Activated gamma-delta T cell (primary cell): ENCODE measurements at regions not wholly inside any gene's neighbourhood (a gene's known extent, or its start where the extent isn't known, plus 50 kb on each side); places are given as distances from the start of the nearest gene placed in this dataset.

Source experiments
- DNase-seq: peaks from one replicate; lab custom pipeline; 2025; lab: John Stamatoyannopoulos, UW

- no peak for DNase-seq
Observed at GRCh38 chr4:57607566-57608180, 497.5 kb upstream of the IGFBP7 start.

- no peak for DNase-seq
Observed at GRCh38 chr4:57605376-57605775, 495.2 kb upstream of the IGFBP7 start.

GRCh38 chr4:57602141-57602540 lies 492.0 kb upstream of the IGFBP7 start:
- DNase-seq: no peak

GRCh38 chr4:57591073-57591472 lies 480.9 kb upstream of the IGFBP7 start:
- no peak for DNase-seq

GRCh38 chr4:57588557-57588956 lies 478.4 kb upstream of the IGFBP7 start:
- no peak for DNase-seq

- DNase-seq: no peak
Observed at GRCh38 chr4:57580710-57581599, 470.8 kb upstream of the IGFBP7 start.

GRCh38 chr4:57575426-57575825 lies 465.2 kb upstream of the IGFBP7 start:
- no peak for DNase-seq

- DNase-seq: no peak
Observed at GRCh38 chr4:57554556-57555092, 444.4 kb upstream of the IGFBP7 start.

- DNase-seq: no peak
Observed at GRCh38 chr4:57553728-57554127, 443.5 kb upstream of the IGFBP7 start.

- no peak for DNase-seq
Observed at GRCh38 chr4:57550198-57550597, 440.0 kb upstream of the IGFBP7 start.

- no peak for DNase-seq
Observed at GRCh38 chr4:57548856-57549255, 438.7 kb upstream of the IGFBP7 start.

- DNase-seq: no peak
Observed at GRCh38 chr4:57544811-57545654, 434.8 kb upstream of the IGFBP7 start.

GRCh38 chr4:57504797-57505530 lies 394.8 kb upstream of the IGFBP7 start:
- no peak for DNase-seq

- no peak for DNase-seq
Observed at GRCh38 chr4:57504139-57504538, 394.0 kb upstream of the IGFBP7 start.

- DNase-seq: no peak
Observed at GRCh38 chr4:57501720-57502119, 391.5 kb upstream of the IGFBP7 start.

- no peak for DNase-seq
Observed at GRCh38 chr4:57499786-57500185, 389.6 kb upstream of the IGFBP7 start.

GRCh38 chr4:57498251-57498650 lies 388.1 kb upstream of the IGFBP7 start:
- no peak for DNase-seq

- no peak for DNase-seq
Observed at GRCh38 chr4:57496697-57497471, 386.7 kb upstream of the IGFBP7 start.

- DNase-seq: no peak
Observed at GRCh38 chr4:57494821-57495220, 384.6 kb upstream of the IGFBP7 start.

- DNase-seq: no peak
Observed at GRCh38 chr4:57492251-57492878, 382.2 kb upstream of the IGFBP7 start.
